AG04449 (cell line): ENCODE measurements at regions not wholly inside any gene's neighbourhood (a gene's known extent, or its start where the extent isn't known, plus 50 kb on each side); places are given as distances from the start of the nearest gene placed in this dataset.

ENCODE experiments used
- CTCF ChIA-PET: fragments of 350-600 bp; formaldehyde crosslinking; extraction: SDS; loops from one replicate; lab custom pipeline; 2021; ENCODE audit warnings: antibody characterized with exemption; lab: Yijun Ruan, JAX
- POLR2A ChIA-PET: fragments of 400-600, 350-600 bp; formaldehyde crosslinking; extraction: SDS; loops from one replicate; lab custom pipeline; 2020; ENCODE audit warnings: antibody characterized with exemption, inconsistent platforms; lab: Yijun Ruan, JAX
- DNase-seq: peaks from one replicate; pipeline ENCODE4 v3.0.0-alpha.2; 2010; ENCODE audit warnings: low read depth, low spot score
- H3K4me3 ChIP-seq: 2 replicates; pipeline ENCODE4 v1.5.1; 2011; ENCODE audit warnings: low read depth, mild to moderate bottlenecking, control low read depth, low read length
- CTCF ChIP-seq: IDR thresholded peaks from one replicate; pipeline ENCODE4 v1.5.1; 2011; ENCODE audit warnings: mild to moderate bottlenecking, moderate library complexity, low read length, control low read depth, inconsistent platforms; ENCODE audit not compliant: insufficient read depth; ENCODE audit errors: missing control alignments

GRCh38 chr9:38215465-38215864 is 146.4 kb upstream of the SHB start:
- ChIA-PET CTCF (no interaction called here), POLR2A (no interaction called here)
- no peak for TF ChIP-seq CTCF
- no peak overlapping the region for H3K4me3 ChIP-seq
- no peak for DNase-seq

GRCh38 chr9:38214432-38214831 is 145.4 kb upstream of the SHB start:
- TF ChIP-seq CTCF = no peak
- no peak overlapping the region for H3K4me3 ChIP-seq
- ChIA-PET CTCF (interaction anchor here (1.0 kb wide), 1 partner anchor 126 kb away, joined by 3 read pairs; no protein-coding TSS in a partner anchor), POLR2A (no interaction called here)
- DNase-seq = no peak

- no peak for DNase-seq
- TF ChIP-seq CTCF = no peak
- H3K4me3 ChIP-seq = no peak overlapping the region
- ChIA-PET POLR2A (no interaction called here), CTCF (interaction anchor here (1.0 kb wide), 1 partner anchor 126 kb away, joined by 3 read pairs; no protein-coding TSS in a partner anchor)
These were observed 144.7 kb upstream of the SHB start for GRCh38 chr9:38213631-38214299.

GRCh38 chr9:38212016-38212415 is 143.0 kb upstream of the SHB start:
- ChIA-PET POLR2A (no interaction called here), CTCF (interaction anchor here (0.6 kb wide), 1 partner anchor 614 kb away, joined by 3 read pairs; no protein-coding TSS in a partner anchor)
- TF ChIP-seq CTCF = no peak

GRCh38 chr9:38211002-38211401 is 142.0 kb upstream of the SHB start:
- DNase-seq = no peak
- CTCF ChIA-PET = interaction anchor here (0.8 to 1.2 kb wide), 2 partner anchors 51 to 297 kb away, joined by 3 to 4 read pairs; no protein-coding TSS in a partner anchor
- no peak for TF ChIP-seq CTCF
- H3K4me3 ChIP-seq = no peak overlapping the region
- POLR2A ChIA-PET = interaction anchor here (0.7 kb wide), 1 partner anchor 143 kb away, joined by 3 read pairs; no protein-coding TSS in a partner anchor

More at GRCh38 chr9:38212016-38212415, 143.0 kb upstream of the SHB start:
- H3K4me3 ChIP-seq = no peak overlapping the region
- no peak for DNase-seq

- no peak for DNase-seq
- no peak for TF ChIP-seq CTCF
- H3K4me3 ChIP-seq = no peak overlapping the region
- CTCF ChIA-PET = no interaction called here
- POLR2A ChIA-PET = no interaction called here
These were observed 139.3 kb upstream of the SHB start for GRCh38 chr9:38208206-38208901.
